ENCODE measurements at regions not wholly inside any gene's neighbourhood (a gene's known extent, or its start where the extent isn't known, plus 50 kb on each side); places are given as distances from the start of the nearest gene placed in this dataset.

DNA sequence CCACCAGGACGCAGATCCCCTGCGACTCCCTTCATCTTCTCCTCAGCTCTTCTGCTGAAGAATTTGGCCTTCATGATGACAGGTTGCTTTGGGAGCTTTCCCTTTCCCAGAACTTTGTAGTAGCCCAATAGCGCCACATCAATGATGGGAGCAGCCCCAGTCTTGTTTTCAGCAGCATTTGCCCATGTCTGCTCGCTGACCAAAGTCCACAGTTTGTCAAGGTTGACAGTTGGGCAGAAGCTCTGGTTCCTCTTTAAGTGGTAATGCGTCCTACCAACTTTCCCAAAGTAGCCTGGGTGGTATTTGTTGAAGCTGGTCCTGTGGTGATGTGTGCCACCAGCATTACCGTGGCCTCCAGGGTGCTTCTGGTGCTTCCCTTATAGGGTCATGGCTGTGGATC is 62.2 kb downstream of the GCNT4 start:
- TF ChIP-seq, protein P1, sequence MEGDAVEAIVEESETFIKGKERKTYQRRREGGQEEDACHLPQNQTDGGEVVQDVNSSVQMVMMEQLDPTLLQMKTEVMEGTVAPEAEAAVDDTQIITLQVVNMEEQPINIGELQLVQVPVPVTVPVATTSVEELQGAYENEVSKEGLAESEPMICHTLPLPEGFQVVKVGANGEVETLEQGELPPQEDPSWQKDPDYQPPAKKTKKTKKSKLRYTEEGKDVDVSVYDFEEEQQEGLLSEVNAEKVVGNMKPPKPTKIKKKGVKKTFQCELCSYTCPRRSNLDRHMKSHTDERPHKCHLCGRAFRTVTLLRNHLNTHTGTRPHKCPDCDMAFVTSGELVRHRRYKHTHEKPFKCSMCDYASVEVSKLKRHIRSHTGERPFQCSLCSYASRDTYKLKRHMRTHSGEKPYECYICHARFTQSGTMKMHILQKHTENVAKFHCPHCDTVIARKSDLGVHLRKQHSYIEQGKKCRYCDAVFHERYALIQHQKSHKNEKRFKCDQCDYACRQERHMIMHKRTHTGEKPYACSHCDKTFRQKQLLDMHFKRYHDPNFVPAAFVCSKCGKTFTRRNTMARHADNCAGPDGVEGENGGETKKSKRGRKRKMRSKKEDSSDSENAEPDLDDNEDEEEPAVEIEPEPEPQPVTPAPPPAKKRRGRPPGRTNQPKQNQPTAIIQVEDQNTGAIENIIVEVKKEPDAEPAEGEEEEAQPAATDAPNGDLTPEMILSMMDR (IDR thresholded peaks at IDR 0.05): no peak
- TF ChIP-seq POLR2A (IDR thresholded peaks at IDR 0.05): no peak

Measured in thyroid gland (tissue), 4 donors.